A549 (cell line): ENCODE measurements at regions not wholly inside any gene's neighbourhood (a gene's known extent, or its start where the extent isn't known, plus 50 kb on each side); places are given as distances from the start of the nearest gene placed in this dataset.

ENCODE experiments used
- CTCF ChIP-seq: fragments of >200 bp; sonication (Bioruptor Twin); formaldehyde crosslinking; IDR thresholded peaks from 3 replicates; pipeline ENCODE4 v1.5.1; 2016
- EP300 ChIP-seq, 2 experiments: fragments of >200 bp; sonication (Bioruptor Twin); formaldehyde crosslinking; IDR thresholded peaks; 2 replicates in 1 of 2; 3 replicates in 1 of 2; pipeline ENCODE4 v1.6.1; 2016 to 2017
- POLR2A ChIP-seq: IDR thresholded peaks from 2 replicates; pipeline ENCODE4 v1.6.1; 2012; ENCODE audit warnings: mild to moderate bottlenecking, low read length

GRCh38 chr7:152911226-152911560 is 151.6 kb downstream of the ACTR3B start:
- no peak for TF ChIP-seq CTCF
- no peak for TF ChIP-seq POLR2A
- no peak for TF ChIP-seq EP300 (IDR thresholded peaks at IDR 0.05)
